Activated B cell treated with CpG ODN at 0.5 μM for 24 hours (primary cell): ENCODE measurements at regions not wholly inside any gene's neighbourhood (a gene's known extent, or its start where the extent isn't known, plus 50 kb on each side); places are given as distances from the start of the nearest gene placed in this dataset.

Experiments
- ATAC-seq: fragments of 200-7000 bp; cut with Tn5 transposase; one replicate; pipeline ENCODE4 v1.10.0; 2021; ENCODE audit warnings: low read depth, mild to moderate bottlenecking, moderate library complexity
- CTCF ChIA-PET: fragments of 350-600 bp; sonication (Branson Sonifier 250); formaldehyde crosslinking; loops from one replicate; lab custom pipeline; 2021; ENCODE audit warnings: antibody characterized with exemption; lab: Charles Lee
- POLR2A ChIA-PET: fragments of 350-600 bp; sonication (Branson Sonifier 250); formaldehyde crosslinking; loops from one replicate; lab custom pipeline; 2021; ENCODE audit warnings: antibody characterized with exemption; lab: Charles Lee
- DNase-seq: peaks from one replicate; pipeline ENCODE4 v3.0.0; 2022
- H3K27ac Mint-ChIP-seq: one replicate; pipeline ENCODE4 v1.8.0; 2020; ENCODE audit warnings: mixed read lengths
- H3K27me3 Mint-ChIP-seq: one replicate; pipeline ENCODE4 v1.8.0; 2021; ENCODE audit warnings: mixed read lengths
- H3K36me3 Mint-ChIP-seq: one replicate; pipeline ENCODE4 v1.8.0; 2021; ENCODE audit warnings: low read depth, mixed read lengths
- H3K4me1 Mint-ChIP-seq: one replicate; pipeline ENCODE4 v1.8.0; 2021; ENCODE audit warnings: mixed read lengths
- H3K4me3 Mint-ChIP-seq: one replicate; pipeline ENCODE4 v1.8.0; 2020; ENCODE audit warnings: mild to moderate bottlenecking, mixed read lengths
- H3K9me3 Mint-ChIP-seq: one replicate; pipeline ENCODE4 v1.8.0; 2020; ENCODE audit warnings: mixed read lengths
- intact Hi-C: fragments of 100-400 bp; cut with micrococcal nuclease; formaldehyde crosslinking; loops from one replicate; pipeline ENCODE4 v1.15.1; 2024
- TF ChIP-seq, protein P1 (sequence below): fragments of 200-600 bp; IDR thresholded peaks from one replicate; pipeline ENCODE4 v1.8.0; 2022; ENCODE audit warnings: antibody characterized with exemption, mild to moderate bottlenecking

DNA sequence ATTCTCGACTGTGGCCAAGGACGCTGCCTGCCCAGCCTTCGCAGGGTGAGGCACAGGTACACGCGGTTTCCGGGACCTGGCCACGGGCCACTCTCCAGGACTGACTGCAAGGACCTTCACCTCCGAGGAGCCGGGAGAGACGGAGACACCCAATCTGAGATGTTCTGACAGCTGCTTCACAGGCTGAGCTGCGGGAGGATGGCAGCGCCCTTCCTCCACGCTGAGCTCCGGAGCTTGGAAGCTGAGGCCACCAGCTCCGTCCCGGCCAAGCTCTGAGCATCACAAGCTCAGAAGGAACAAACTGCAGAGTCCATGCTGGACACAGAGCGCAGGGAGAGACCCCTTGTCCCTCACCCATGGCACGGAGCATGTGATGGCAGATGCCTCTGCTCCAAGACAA is 71.1 kb upstream of the CTDP1 start:
- no peak overlapping the region for H3K27ac Mint-ChIP-seq
- no peaks in the 10 kb centered on the region for H3K27me3 Mint-ChIP-seq
- no peaks in the 10 kb centered on the region for H3K36me3 Mint-ChIP-seq
- ATAC-seq (no peak), DNase-seq (no peak)
- TF ChIP-seq, protein P1, sequence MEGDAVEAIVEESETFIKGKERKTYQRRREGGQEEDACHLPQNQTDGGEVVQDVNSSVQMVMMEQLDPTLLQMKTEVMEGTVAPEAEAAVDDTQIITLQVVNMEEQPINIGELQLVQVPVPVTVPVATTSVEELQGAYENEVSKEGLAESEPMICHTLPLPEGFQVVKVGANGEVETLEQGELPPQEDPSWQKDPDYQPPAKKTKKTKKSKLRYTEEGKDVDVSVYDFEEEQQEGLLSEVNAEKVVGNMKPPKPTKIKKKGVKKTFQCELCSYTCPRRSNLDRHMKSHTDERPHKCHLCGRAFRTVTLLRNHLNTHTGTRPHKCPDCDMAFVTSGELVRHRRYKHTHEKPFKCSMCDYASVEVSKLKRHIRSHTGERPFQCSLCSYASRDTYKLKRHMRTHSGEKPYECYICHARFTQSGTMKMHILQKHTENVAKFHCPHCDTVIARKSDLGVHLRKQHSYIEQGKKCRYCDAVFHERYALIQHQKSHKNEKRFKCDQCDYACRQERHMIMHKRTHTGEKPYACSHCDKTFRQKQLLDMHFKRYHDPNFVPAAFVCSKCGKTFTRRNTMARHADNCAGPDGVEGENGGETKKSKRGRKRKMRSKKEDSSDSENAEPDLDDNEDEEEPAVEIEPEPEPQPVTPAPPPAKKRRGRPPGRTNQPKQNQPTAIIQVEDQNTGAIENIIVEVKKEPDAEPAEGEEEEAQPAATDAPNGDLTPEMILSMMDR, result no peak
- CTCF ChIA-PET, result no interaction called here
- POLR2A ChIA-PET, result no interaction called here
- intact Hi-C loops, result no loop called here
- H3K4me3 Mint-ChIP-seq, result no peak overlapping the region
- H3K9me3 Mint-ChIP-seq, result no peaks in the 10 kb centered on the region
- H3K4me1 Mint-ChIP-seq, result no peaks in the 10 kb centered on the region

DNA sequence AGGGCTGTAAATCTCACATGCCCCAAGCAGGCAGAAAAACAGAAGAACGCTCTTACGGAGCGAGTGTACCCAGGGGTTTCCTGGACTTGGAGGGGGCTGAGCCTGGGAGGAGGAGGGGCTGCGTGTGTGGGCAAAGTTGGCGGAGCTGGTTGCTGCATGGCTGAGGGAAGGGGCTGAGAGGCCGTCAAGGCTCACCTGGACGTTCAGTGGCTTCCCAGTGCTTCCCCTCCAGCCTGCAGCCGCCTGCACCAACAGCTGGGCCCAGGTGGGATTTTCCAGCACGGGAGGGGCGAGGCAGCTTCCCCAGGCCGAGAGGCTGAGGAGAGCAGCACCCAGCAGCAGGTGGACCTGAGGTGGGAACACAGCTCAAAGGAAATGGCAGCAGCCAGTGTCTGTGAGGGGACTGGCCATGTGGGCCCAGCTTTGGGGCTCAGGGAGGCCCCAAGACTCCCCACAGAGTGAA is 70.6 kb upstream of the CTDP1 start:
- no peak overlapping the region for H3K4me3 Mint-ChIP-seq
- CTCF ChIA-PET, result no interaction called here
- no peak for DNase-seq
- no peaks in the 10 kb centered on the region for H3K4me1 Mint-ChIP-seq
- H3K27ac Mint-ChIP-seq, result no peak overlapping the region
- peaks cover 3% of the 10 kb centered on the region for H3K27me3 Mint-ChIP-seq
- intact Hi-C loops, result no loop called here
- no peak for ATAC-seq
- H3K36me3 Mint-ChIP-seq, result no peaks in the 10 kb centered on the region
- POLR2A ChIA-PET, result no interaction called here
- H3K9me3 Mint-ChIP-seq, result no peaks in the 10 kb centered on the region
- TF ChIP-seq, protein P1, result no peak

DNA sequence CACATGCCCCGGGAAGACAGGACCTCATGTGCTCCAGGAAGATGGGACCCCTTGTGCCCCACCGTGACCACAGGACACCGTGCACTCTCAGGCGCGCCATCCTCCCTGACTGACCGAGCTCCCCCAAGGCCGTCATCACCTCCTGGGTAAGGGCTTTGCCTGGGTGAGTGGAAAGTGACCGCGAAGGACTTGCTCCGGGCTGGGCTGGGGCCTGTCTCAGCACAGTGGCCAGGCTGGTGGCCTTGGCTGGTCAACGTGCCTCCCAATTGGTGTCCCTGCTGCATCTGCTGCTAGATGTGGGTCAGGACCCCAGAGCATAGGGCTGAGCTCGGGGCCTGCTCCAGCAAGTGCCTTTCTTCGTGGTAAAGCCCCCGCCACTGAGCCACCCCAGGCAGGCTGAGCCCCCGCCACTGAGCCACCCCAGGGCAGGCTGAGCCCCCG is 69.7 kb upstream of the CTDP1 start:
- H3K4me3 Mint-ChIP-seq, result no peak overlapping the region
- H3K36me3 Mint-ChIP-seq, result no peaks in the 10 kb centered on the region
- H3K4me1 Mint-ChIP-seq, result no peaks in the 10 kb centered on the region
- intact Hi-C loops, result no loop called here
- H3K9me3 Mint-ChIP-seq, result no peaks in the 10 kb centered on the region
- H3K27me3 Mint-ChIP-seq, result peaks cover 3% of the 10 kb centered on the region
- no peak overlapping the region for H3K27ac Mint-ChIP-seq
- DNase-seq (no peak), ATAC-seq (no peak)
- ChIA-PET CTCF (no interaction called here), POLR2A (no interaction called here)
- TF ChIP-seq, protein P1, result no peak

DNA sequence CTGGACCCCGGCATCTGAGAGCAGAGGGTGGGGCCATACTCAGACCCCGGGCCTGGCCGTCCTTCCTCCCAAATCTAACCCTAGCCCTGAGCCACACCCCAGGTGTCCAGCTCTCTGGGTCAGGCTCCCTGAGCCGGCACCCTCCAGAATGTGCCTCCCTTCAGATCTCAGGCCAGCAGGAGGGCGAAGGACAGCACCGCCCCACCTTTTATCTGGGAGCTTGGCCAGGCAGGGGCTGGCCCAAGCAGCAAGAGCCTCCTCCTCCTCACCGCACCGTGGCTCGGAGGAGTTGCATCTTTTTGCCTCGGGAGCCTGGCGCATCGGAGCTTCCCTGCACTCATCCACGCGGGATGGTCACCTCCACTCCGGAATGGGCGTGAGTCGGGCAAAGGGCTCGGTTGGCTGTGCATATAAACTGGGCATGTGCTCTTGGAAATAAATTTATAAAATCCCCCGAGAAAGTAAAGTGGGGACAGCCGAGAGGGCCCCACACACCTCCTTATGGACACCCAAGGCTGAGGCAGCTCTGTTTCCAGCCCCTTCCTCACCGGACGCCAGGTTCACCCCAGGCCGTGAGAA is 69.1 kb upstream of the CTDP1 start:
- Mint-ChIP-seq H3K36me3 (no peaks in the 10 kb centered on the region), H3K4me1 (no peaks in the 10 kb centered on the region), H3K9me3 (no peaks in the 10 kb centered on the region), H3K27ac (no peak overlapping the region), H3K27me3 (peaks cover 3% of the 10 kb centered on the region), H3K4me3 (no peak overlapping the region)
- TF ChIP-seq, protein P1, result no peak
- DNase-seq, result no peak
- no peak for ATAC-seq
- CTCF ChIA-PET, result no interaction called here
- intact Hi-C loops, result no loop called here
- POLR2A ChIA-PET, result no interaction called here

DNA sequence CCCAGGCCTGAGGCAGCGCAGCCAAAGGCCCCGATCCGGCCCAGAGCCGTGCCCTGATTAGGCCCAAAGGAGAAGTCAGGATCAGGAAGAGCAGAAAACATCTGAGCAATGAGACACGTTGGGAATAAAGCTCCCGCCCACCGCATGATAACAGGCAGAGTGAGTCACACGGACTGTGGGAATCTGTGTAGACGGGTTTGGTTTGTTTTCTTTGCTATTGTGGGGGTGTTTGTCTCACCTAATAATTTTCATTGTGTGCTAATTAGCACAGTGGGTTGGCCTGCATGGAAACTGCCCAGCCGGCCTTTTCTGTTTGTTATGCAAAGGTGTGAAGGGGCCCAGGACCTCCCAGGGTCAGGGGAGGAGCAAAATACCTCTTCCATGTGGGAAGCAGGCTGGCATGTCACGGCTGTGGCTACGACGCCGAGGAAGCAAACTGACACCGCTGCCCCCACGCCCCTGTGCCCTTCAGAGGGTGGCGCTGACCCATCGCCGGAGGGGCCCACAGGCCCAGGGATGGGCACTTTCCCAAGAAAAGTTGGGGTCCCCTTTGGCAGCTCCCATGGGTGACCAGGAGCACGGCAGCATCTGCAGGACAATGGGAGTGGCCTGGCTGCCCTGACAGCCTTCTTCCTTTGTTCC is 68.4 kb upstream of the CTDP1 start:
- Mint-ChIP-seq H3K4me3 (no peak overlapping the region), H3K27me3 (peaks cover 3% of the 10 kb centered on the region), H3K27ac (no peak overlapping the region), H3K36me3 (no peaks in the 10 kb centered on the region), H3K9me3 (no peaks in the 10 kb centered on the region), H3K4me1 (no peaks in the 10 kb centered on the region)
- intact Hi-C loops, result no loop called here
- POLR2A ChIA-PET, result no interaction called here
- CTCF ChIA-PET, result interaction anchor here (1.0 kb wide), 1 partner anchor 33 kb away, joined by 3 read pairs; no protein-coding TSS in a partner anchor
- DNase-seq (no peak), ATAC-seq (no peak)
- TF ChIP-seq, protein P1, result no peak
